HG03097 (cell line): ENCODE measurements at regions not wholly inside any gene's neighbourhood (a gene's known extent, or its start where the extent isn't known, plus 50 kb on each side); places are given as distances from the start of the nearest gene placed in this dataset.

Source experiments
- ATAC-seq: cut with Tn5 transposase; IDR thresholded peaks from one replicate; pipeline ENCODE4 v1.9.1; 2021; ENCODE audit not compliant: unreplicated experiment, low FRiP score

- no peak for ATAC-seq
These were observed 72.0 kb downstream of the ALX1 start for GRCh38 chr12:85352016-85352415.

- no peak for ATAC-seq
These were observed 76.8 kb downstream of the ALX1 start for GRCh38 chr12:85356596-85357385.

- no peak for ATAC-seq
These were observed 77.6 kb downstream of the ALX1 start for GRCh38 chr12:85357609-85358008.

- ATAC-seq, result no peak
These were observed 78.7 kb downstream of the ALX1 start for GRCh38 chr12:85358715-85359114.

- ATAC-seq, result no peak
These were observed 83.6 kb downstream of the ALX1 start for GRCh38 chr12:85363382-85364190.

- no peak for ATAC-seq
These were observed 87.9 kb downstream of the ALX1 start for GRCh38 chr12:85367936-85368335.

GRCh38 chr12:85369365-85370154 is 89.5 kb downstream of the ALX1 start:
- no peak for ATAC-seq

GRCh38 chr12:85373045-85373444 is 93.0 kb downstream of the ALX1 start:
- ATAC-seq, result no peak

GRCh38 chr12:85374981-85375380 is 95.0 kb downstream of the ALX1 start:
- ATAC-seq, result no peak

- no peak for ATAC-seq
These were observed 105.4 kb downstream of the ALX1 start for GRCh38 chr12:85385406-85385805.

GRCh38 chr12:85390266-85390665 is 110.2 kb downstream of the ALX1 start:
- ATAC-seq, result no peak

GRCh38 chr12:85392508-85392907 is 112.5 kb downstream of the ALX1 start:
- ATAC-seq, result no peak

- no peak for ATAC-seq
These were observed 113.6 kb downstream of the ALX1 start for GRCh38 chr12:85393606-85394005.

- no peak for ATAC-seq
These were observed 114.0 kb downstream of the ALX1 start for GRCh38 chr12:85394065-85394464.

GRCh38 chr12:85394809-85395208 is 114.8 kb downstream of the ALX1 start:
- no peak for ATAC-seq

- no peak for ATAC-seq
These were observed 125.2 kb downstream of the ALX1 start for GRCh38 chr12:85405262-85405661.

GRCh38 chr12:85405781-85406522 is 125.9 kb downstream of the ALX1 start:
- no peak for ATAC-seq

GRCh38 chr12:85413266-85413665 is 133.2 kb downstream of the ALX1 start:
- no peak for ATAC-seq

GRCh38 chr12:85422762-85423161 is 142.7 kb downstream of the ALX1 start:
- no peak for ATAC-seq

GRCh38 chr12:85423947-85424346 is 143.9 kb downstream of the ALX1 start:
- peak; percentile 66 for ATAC-seq
